DOHH2 (cell line): ENCODE measurements at regions not wholly inside any gene's neighbourhood (a gene's known extent, or its start where the extent isn't known, plus 50 kb on each side); places are given as distances from the start of the nearest gene placed in this dataset.

Experiments used
- H3F3A ChIP-seq: fragments of 200-600 bp; sonication (generic), shearing (Covaris generic); 2 replicates; pipeline ENCODE4 v1.6.0; 2016; ENCODE audit warnings: antibody characterized with exemption, mild to moderate bottlenecking; ENCODE audit not compliant: control insufficient read depth, insufficient read depth
- H3K27ac ChIP-seq: fragments of 200-600 bp; sonication (generic); 2 replicates; pipeline ENCODE4 v1.5.1; 2014; ENCODE audit warnings: low read depth, mild to moderate bottlenecking, low read length, moderate library complexity
- H3K27me3 ChIP-seq: fragments of 200-600 bp; sonication (generic); 2 replicates; pipeline ENCODE4 v1.6.1; 2014; ENCODE audit warnings: mild to moderate bottlenecking, low read length, mixed read lengths; ENCODE audit not compliant: control insufficient read depth
- H3K36me3 ChIP-seq: fragments of 200-600 bp; sonication (generic); 2 replicates; pipeline ENCODE4 v1.6.1; 2014; ENCODE audit warnings: mild to moderate bottlenecking, low read length, moderate library complexity, mixed read lengths; ENCODE audit not compliant: control insufficient read depth
- H3K4me1 ChIP-seq: fragments of 200-600 bp; sonication (generic); 2 replicates; pipeline ENCODE4 v1.6.1; 2014; ENCODE audit warnings: mild to moderate bottlenecking, low read length, mixed read lengths; ENCODE audit not compliant: control insufficient read depth
- H3K4me2 ChIP-seq: fragments of 200-600 bp; sonication (generic); 2 replicates; pipeline ENCODE4 v1.6.0; 2014; ENCODE audit warnings: mild to moderate bottlenecking, low read length, moderate library complexity
- H3K4me3 ChIP-seq: fragments of 200-600 bp; sonication (generic); 2 replicates; pipeline ENCODE4 v1.5.1; 2014; ENCODE audit warnings: mild to moderate bottlenecking, low read length, mixed read lengths
- H3K79me2 ChIP-seq: fragments of 200-600 bp; sonication (generic); 2 replicates; pipeline ENCODE4 v1.6.1; 2014; ENCODE audit warnings: mild to moderate bottlenecking, low read length, mixed read lengths; ENCODE audit not compliant: control insufficient read depth
- H3K9me2 ChIP-seq: fragments of 200-600 bp; sonication (generic); replicated peaks from 2 replicates; pipeline ENCODE4 v1.6.1; 2014; ENCODE audit warnings: mild to moderate bottlenecking, low read length, mixed read lengths; ENCODE audit not compliant: control insufficient read depth
- H3K9me3 ChIP-seq: fragments of 200-600 bp; sonication (generic); 2 replicates; pipeline ENCODE4 v1.6.1; 2014; ENCODE audit warnings: antibody characterized with exemption, low read length, mixed read lengths; ENCODE audit not compliant: control insufficient read depth, insufficient read depth
- H4K20me1 ChIP-seq: fragments of 200-600 bp; sonication (generic); 2 replicates; pipeline ENCODE4 v1.6.0; 2014; ENCODE audit warnings: low read depth, mild to moderate bottlenecking, antibody characterized with exemption, low read length, moderate library complexity; ENCODE audit not compliant: control insufficient read depth, insufficient read depth
- CTCF ChIP-seq: fragments of 200-600 bp; sonication (generic); IDR thresholded peaks from one replicate; pipeline ENCODE4 v1.5.1; 2014; ENCODE audit warnings: antibody characterized with exemption, mild to moderate bottlenecking, low read depth, low read length; ENCODE audit not compliant: poor library complexity, severe bottlenecking
- EZH2phosphoT487 ChIP-seq: fragments of 200-600 bp; sonication (generic); IDR thresholded peaks from 2 replicates; pipeline ENCODE4 v1.6.1; 2017; ENCODE audit warnings: borderline replicate concordance, mild to moderate bottlenecking, antibody characterized with exemption, low read length, moderate library complexity, mixed read lengths

- H3K79me2 ChIP-seq, result no peaks in the 10 kb centered on the region
- TF ChIP-seq EZH2phosphoT487 (no peak), CTCF (no peak)
- H3K4me3 ChIP-seq, result no peak overlapping the region
- no peaks in the 10 kb centered on the region for H3K9me3 ChIP-seq
- no peaks in the 10 kb centered on the region for H3K4me1 ChIP-seq
- H3K4me2 ChIP-seq, result no peak overlapping the region
- H3F3A ChIP-seq, result no peaks in the 10 kb centered on the region
- H3K9me2 ChIP-seq, result no peaks in the 10 kb centered on the region
- H4K20me1 ChIP-seq, result no peaks in the 10 kb centered on the region
- no peaks in the 10 kb centered on the region for H3K36me3 ChIP-seq
- H3K27ac ChIP-seq, result no peak overlapping the region
- no peaks in the 10 kb centered on the region for H3K27me3 ChIP-seq
Observed at GRCh38 chr3:88617283-88617682, 467.5 kb downstream of the C3orf38 start.

DNA sequence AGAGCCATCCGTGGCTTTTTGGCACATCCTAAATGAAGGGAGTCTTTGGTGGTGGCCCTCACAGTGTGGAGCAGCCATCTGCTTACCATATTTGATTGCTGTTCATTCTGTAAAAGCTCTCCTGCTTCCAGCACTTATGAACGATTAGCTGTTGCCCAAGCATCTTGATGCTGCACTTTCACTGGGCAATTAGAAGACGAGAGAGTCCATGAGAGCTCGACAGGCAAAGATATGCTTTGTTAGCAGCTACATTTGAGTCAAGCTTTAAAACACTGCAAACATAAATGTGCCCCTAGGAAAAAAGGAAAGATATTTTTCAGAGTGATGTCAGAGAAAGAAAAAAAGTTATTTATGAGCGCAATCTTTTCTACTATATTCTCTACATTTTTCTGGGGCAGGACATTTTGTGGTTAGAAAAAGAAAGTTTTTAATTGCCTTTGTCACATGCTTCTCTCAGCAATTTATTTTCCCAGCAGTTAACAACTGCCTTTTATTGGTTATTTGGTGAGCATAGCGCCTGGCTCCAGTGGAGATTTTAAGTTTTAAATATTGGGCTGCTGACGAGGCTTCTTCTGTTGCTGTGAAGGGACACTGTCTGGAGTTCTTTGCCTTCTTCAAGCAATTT is 468.4 kb downstream of the C3orf38 start:
- Histone ChIP-seq H3K4me2 (no peak overlapping the region), H3F3A (no peaks in the 10 kb centered on the region), H3K27me3 (no peaks in the 10 kb centered on the region), H3K79me2 (no peaks in the 10 kb centered on the region), H3K27ac (no peak overlapping the region), H3K4me1 (no peaks in the 10 kb centered on the region), H3K36me3 (no peaks in the 10 kb centered on the region), H3K4me3 (no peak overlapping the region), H4K20me1 (no peaks in the 10 kb centered on the region), H3K9me3 (no peaks in the 10 kb centered on the region), H3K9me2 (no peaks in the 10 kb centered on the region)
- no peak for TF ChIP-seq EZH2phosphoT487

DNA sequence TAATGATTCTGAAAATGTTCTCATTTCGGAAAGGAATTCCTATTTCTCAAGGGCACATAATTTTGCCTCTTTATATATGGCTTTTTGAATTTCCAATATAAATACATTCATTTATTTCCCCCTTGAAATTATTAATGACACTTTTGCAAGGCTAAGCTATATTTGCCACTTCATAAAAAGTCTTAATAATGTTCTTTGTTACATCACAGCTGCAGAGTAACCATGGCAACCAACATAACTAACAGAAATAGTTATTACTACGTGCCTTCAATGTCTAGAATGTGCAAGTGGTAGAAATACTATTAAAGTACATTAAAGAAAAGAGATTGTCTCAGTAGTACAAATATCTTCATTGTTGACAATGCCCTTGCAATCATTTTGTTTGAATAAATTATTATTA is 471.8 kb downstream of the C3orf38 start:
- Histone ChIP-seq H4K20me1 (no peaks in the 10 kb centered on the region), H3F3A (no peaks in the 10 kb centered on the region), H3K4me1 (no peaks in the 10 kb centered on the region), H3K9me3 (no peaks in the 10 kb centered on the region), H3K36me3 (no peaks in the 10 kb centered on the region), H3K9me2 (no peaks in the 10 kb centered on the region), H3K79me2 (no peaks in the 10 kb centered on the region), H3K4me2 (no peak overlapping the region), H3K27me3 (no peaks in the 10 kb centered on the region), H3K27ac (no peak overlapping the region), H3K4me3 (no peak overlapping the region)
- no peak for TF ChIP-seq CTCF
- TF ChIP-seq EZH2phosphoT487, result no peak

DNA sequence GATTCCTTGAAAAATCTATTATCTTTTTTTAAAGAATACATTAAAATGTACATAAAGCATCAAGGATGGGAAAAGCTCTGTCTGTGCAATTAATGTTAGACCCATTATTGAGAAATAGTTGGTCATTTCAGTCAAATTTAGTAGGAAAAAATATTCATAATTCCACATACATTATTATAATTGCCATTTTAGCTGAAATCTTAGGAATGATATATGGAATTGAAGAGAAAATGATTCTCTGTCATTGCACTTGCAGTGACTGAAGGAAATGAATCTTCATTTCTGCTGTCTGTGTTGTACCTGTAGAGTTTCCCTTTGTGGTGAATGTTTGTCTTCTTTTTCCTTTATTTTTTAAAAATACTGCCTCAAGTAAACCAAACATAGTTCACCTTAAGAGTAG is 473.9 kb downstream of the C3orf38 start:
- Histone ChIP-seq H3K4me2 (no peak overlapping the region), H3K27me3 (no peaks in the 10 kb centered on the region), H4K20me1 (no peaks in the 10 kb centered on the region), H3K79me2 (no peaks in the 10 kb centered on the region), H3K9me2 (no peaks in the 10 kb centered on the region), H3K4me1 (no peaks in the 10 kb centered on the region), H3F3A (no peaks in the 10 kb centered on the region), H3K36me3 (no peaks in the 10 kb centered on the region), H3K27ac (no peak overlapping the region), H3K9me3 (no peaks in the 10 kb centered on the region), H3K4me3 (no peak overlapping the region)
- TF ChIP-seq CTCF (no peak), EZH2phosphoT487 (no peak)
